Spleen (tissue), 7 donors: ENCODE measurements at regions not wholly inside any gene's neighbourhood (a gene's known extent, or its start where the extent isn't known, plus 50 kb on each side); places are given as distances from the start of the nearest gene placed in this dataset.
"Not testable (repeated sequence)": the region's sequence is repeated elsewhere in the genome, so short reads cannot be mapped to it uniquely, and the experiment has no call there.

Experiments used
- CTCF ChIP-seq, 11 experiments: fragments of 200-600 bp in 7 of 11; fragments of 450-650 bp in 4 of 11; sonication (generic) in 4 of 11; IDR thresholded peaks in 8 of 11; conservative IDR thresholded peaks in 3 of 11; 1 replicate in 7 of 11; 2 replicates in 4 of 11; pipeline versions ENCODE4 v1.4.0 to v1.8.0; 2016 to 2021; ENCODE audit warnings: antibody characterized with exemption in 11 of 11, inconsistent platforms in 4 of 11, mild to moderate bottlenecking in 1 of 11
- POLR2A ChIP-seq, 3 donors: fragments of 450-650 bp; IDR thresholded peaks; one replicate each; pipeline ENCODE4 v1.5.1; 2017; ENCODE audit warnings: antibody characterized with exemption in 3 of 3, mild to moderate bottlenecking in 1 of 3
- POLR2AphosphoS5 ChIP-seq, 3 donors: sonication (generic); formaldehyde crosslinking; IDR thresholded peaks; one replicate each; pipeline ENCODE4 v1.5.1; 2017; ENCODE audit warnings: antibody characterized with exemption in 3 of 3
- donor health status: DM: no; HTN: no; CAD: no; lungs with moderate emphysema.
- donor health status: DM: no; HTN: no; CAD: no.
- donor health status: DM: no; HTN: no; CAD: no.

DNA sequence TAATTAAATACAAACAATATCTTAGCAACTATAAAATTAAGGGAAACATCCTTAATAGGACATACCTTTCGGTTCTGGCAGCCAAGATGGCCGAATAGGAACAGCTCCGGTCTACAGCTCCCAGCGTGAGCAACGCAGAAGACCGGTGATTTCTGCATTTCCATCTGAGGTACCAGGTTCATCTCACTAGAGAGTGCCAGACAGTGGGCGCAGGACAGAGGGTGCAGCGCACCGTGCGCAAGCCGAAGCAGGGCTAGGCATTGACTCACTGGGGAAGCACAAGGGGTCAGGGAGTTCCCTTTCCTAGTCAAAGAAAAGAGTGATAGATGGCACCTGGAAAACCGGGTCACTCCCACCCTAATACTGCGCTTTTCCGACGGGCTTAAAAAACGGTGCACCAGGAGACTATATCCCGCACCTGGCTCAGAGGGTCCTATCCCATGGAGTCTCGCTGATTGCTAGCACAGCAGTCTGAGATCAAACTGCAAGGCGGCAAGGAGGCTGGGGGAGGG, 782.3 kb downstream of the FLRT2 start:
- TF ChIP-seq CTCF (IDR thresholded peaks at IDR 0.05 in 8 of 11, conservative IDR thresholded peaks at IDR 0.05 in 3 of 11); POLR2AphosphoS5 (IDR thresholded peaks at IDR 0.05); POLR2A (IDR thresholded peaks at IDR 0.05): not testable (repeated sequence)
